Right atrium auricular region (tissue), 2 donors: ENCODE measurements at regions not wholly inside any gene's neighbourhood (a gene's known extent, or its start where the extent isn't known, plus 50 kb on each side); places are given as distances from the start of the nearest gene placed in this dataset.

Experiments used
- DNase-seq: peaks from one replicate; pipeline ENCODE4 v3.0.0-alpha.2; 2019; ENCODE audit warnings: low spot score
- H3K27ac ChIP-seq, 2 donors: fragments of 200-600 bp; sonication (generic); 1 replicate in 1 of 2; 2 replicates in 1 of 2; pipeline ENCODE4 v1.5.1; 2016 to 2019
- H3K27me3 ChIP-seq, 2 donors: fragments of 200-600 bp; sonication (generic); one replicate each; pipeline versions ENCODE4 v1.5.1 to v1.6.0; 2017 to 2019
- H3K36me3 ChIP-seq: fragments of 200-600 bp; sonication (generic); one replicate; pipeline ENCODE4 v1.5.1; 2016
- H3K4me1 ChIP-seq, 2 donors: fragments of 200-600 bp; sonication (generic); one replicate each; pipeline versions ENCODE4 v1.5.1 to v1.6.0; 2017 to 2019
- H3K4me3 ChIP-seq, 2 donors: fragments of 200-600 bp; sonication (generic); 1 replicate in 1 of 2; 2 replicates in 1 of 2; pipeline ENCODE4 v1.5.1; 2017 to 2019; ENCODE audit warnings: mild to moderate bottlenecking in 1 of 2, moderate library complexity in 1 of 2
- H3K9me3 ChIP-seq, 2 donors: fragments of 200-600 bp; sonication (generic); one replicate each; pipeline ENCODE4 v1.5.1; 2019
- TF ChIP-seq, protein P1 (sequence below), 2 donors: fragments of 200-600 bp; sonication (generic); IDR thresholded peaks; one replicate each; pipeline ENCODE4 v1.5.1; 2019; ENCODE audit warnings: antibody characterized with exemption in 2 of 2

DNA sequence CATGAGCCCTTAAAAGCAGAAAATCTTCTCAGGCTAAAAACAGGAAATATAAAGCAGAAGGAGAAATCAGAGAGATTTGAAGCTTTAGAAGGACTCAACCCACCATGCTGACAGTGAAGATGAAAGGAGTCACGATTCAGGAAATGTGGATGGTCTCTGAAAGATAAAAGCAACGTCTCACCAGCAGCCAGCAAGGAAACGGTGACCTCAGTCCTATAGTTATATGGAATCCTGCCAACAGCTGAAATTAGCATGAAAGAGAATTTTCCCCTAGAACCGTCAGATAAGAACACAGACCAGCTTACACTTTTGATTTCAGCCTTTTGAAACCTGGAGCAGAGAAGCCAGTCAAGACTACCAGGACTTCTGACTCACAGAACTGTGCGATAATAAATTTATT lies 715.7 kb upstream of the HTR2C start:
- no peak for DNase-seq
- Histone ChIP-seq H3K27me3 (no peaks in the 10 kb centered on the region), H3K4me3 (no peak overlapping the region), H3K4me1 (no peaks in the 10 kb centered on the region), H3K9me3 (no peaks in the 10 kb centered on the region), H3K27ac (no peak overlapping the region), H3K36me3 (no peaks in the 10 kb centered on the region)
- TF ChIP-seq, protein P1, sequence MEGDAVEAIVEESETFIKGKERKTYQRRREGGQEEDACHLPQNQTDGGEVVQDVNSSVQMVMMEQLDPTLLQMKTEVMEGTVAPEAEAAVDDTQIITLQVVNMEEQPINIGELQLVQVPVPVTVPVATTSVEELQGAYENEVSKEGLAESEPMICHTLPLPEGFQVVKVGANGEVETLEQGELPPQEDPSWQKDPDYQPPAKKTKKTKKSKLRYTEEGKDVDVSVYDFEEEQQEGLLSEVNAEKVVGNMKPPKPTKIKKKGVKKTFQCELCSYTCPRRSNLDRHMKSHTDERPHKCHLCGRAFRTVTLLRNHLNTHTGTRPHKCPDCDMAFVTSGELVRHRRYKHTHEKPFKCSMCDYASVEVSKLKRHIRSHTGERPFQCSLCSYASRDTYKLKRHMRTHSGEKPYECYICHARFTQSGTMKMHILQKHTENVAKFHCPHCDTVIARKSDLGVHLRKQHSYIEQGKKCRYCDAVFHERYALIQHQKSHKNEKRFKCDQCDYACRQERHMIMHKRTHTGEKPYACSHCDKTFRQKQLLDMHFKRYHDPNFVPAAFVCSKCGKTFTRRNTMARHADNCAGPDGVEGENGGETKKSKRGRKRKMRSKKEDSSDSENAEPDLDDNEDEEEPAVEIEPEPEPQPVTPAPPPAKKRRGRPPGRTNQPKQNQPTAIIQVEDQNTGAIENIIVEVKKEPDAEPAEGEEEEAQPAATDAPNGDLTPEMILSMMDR (IDR thresholded peaks at IDR 0.05), result no peak

DNA sequence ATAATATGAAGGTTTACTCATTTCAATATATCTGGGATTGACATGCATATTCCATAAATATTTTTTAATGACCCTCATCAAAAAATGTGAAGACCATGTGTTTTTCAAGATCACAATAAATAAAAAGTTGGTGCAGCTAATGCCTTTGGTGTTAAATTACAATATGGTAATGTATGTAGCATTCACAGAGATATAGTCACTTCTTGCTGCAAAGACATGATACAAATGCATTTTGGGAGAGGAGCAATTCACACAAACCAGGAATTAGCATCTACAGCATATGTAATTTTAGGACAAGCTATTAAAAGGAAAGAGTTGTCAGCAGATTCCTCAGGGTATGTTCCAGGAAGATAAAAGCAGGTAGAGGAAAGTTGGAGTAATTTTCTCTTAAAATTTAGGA lies 734.5 kb upstream of the HTR2C start:
- no peaks in the 10 kb centered on the region for H3K4me1 ChIP-seq
- TF ChIP-seq, protein P1 (IDR thresholded peaks at IDR 0.05), result no peak
- no peaks in the 10 kb centered on the region for H3K27me3 ChIP-seq
- H3K27ac ChIP-seq, result no peak overlapping the region
- H3K9me3 ChIP-seq, result no peaks in the 10 kb centered on the region
- no peak overlapping the region for H3K4me3 ChIP-seq
- DNase-seq, result no peak
- H3K36me3 ChIP-seq, result no peaks in the 10 kb centered on the region

DNA sequence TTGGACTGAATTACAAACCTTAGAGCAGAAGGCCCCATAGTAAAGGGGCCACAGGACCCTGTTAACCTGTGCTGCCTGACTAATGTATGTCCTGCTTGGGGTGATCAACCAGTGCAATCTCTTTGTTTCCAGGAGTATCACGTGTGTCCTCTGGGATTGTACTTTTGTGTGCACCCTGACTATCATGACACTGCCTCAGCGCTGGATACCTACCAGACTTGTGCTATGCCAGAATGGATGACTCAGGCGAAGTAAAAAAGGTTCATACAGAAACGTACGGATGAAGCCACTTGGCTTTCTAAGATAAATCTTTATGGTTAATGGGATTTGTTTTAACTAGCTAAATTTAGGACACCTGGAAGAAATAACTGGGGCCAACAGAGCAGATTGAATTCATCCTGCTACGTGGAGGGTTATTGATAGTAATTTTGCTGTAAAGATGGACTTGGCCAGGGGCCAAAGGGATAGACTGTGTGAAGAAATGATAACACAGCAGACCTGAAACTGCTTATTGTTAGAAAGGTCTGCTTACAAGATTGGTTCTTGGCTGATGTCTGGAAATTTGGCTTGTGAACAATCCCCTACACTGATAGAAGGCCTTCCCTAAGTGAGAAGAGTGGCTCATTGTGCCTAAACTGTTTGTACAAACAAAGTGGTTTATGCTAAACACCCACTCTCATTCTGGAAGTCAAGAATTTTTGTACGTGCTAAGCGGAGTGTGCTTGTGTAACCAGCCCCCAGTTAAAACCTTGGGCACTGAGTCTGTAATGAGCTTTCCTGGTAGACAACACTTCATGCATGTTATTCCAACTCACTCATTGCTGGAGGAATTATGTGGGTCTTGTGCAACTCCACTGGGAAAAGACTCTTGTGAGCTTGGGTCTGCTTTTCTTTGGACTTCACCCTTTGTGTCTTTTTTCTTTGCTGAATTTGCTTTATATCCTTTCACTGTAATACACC lies 750.5 kb upstream of the HTR2C start:
- Histone ChIP-seq H3K27ac (no peak overlapping the region), H3K9me3 (no peaks in the 10 kb centered on the region), H3K27me3 (no peaks in the 10 kb centered on the region), H3K4me1 (no peaks in the 10 kb centered on the region), H3K4me3 (no peak overlapping the region), H3K36me3 (no peaks in the 10 kb centered on the region)
- no peak for DNase-seq
- TF ChIP-seq, protein P1 (IDR thresholded peaks at IDR 0.05), result no peak

DNA sequence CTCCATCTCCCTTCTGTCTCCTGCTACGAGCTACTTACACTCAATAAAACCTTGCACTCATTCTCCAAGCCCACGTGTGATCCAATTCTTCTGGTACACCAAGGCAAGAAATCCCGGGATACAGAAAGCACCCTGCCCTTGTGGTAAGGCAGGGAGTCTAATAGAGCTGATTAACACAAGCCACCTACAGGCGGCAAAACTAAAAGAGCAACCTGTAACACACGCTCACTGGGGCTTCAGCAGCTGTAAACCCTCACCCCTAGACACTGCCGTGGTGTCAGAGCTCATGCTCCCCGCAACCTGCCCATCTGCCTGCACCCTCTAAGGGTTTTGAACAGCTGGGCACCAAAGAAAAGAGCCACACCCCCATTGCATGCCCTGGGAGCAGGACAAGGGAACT lies 755.4 kb upstream of the HTR2C start:
- peaks cover 0 to 3% of the 10 kb centered on the region in 2 donors for H3K9me3 ChIP-seq
- H3K36me3 ChIP-seq, result no peaks in the 10 kb centered on the region
- TF ChIP-seq, protein P1 (IDR thresholded peaks at IDR 0.05), result no peak
- H3K4me1 ChIP-seq, result no peaks in the 10 kb centered on the region
- H3K4me3 ChIP-seq, result no peak overlapping the region
- H3K27ac ChIP-seq, result no peak overlapping the region
- no peak for DNase-seq
- no peaks in the 10 kb centered on the region for H3K27me3 ChIP-seq

DNA sequence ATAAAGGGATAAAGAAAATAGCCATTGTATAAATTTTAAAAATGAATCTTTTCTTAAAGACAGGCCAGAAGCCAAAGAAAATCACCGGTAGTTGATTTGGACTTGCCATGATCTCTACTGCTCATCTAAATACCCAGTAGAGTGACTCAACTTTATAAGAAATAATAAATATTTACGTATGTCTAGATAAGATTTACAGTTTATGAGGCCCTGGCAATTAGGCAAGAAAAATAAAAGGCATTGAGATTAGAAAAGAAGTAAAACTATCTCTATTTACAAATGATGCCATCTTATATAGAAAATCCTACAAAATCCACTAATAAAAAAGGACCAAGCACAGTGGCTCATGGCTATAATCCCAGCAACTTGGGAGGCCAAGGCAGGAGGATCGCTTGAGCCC lies 765.5 kb upstream of the HTR2C start:
- Histone ChIP-seq H3K4me1 (no peaks in the 10 kb centered on the region), H3K27me3 (no peaks in the 10 kb centered on the region), H3K36me3 (no peaks in the 10 kb centered on the region), H3K27ac (no peak overlapping the region), H3K9me3 (peaks cover 0 to 21% of the 10 kb centered on the region in 2 donors), H3K4me3 (no peak overlapping the region)
- TF ChIP-seq, protein P1 (IDR thresholded peaks at IDR 0.05), result no peak
- DNase-seq, result no peak
